Esophagus squamous epithelium (tissue), 5 donors: ENCODE measurements at regions not wholly inside any gene's neighbourhood (a gene's known extent, or its start where the extent isn't known, plus 50 kb on each side); places are given as distances from the start of the nearest gene placed in this dataset.

ENCODE experiments used
- DNase-seq: peaks from one replicate; lab custom pipeline; 2025; lab: John Stamatoyannopoulos, UW
- H3K27ac ChIP-seq, 4 donors: fragments of 200-600 bp; sonication (generic); one replicate each; pipeline ENCODE4 v1.5.1; 2016 to 2019; ENCODE audit warnings: mild to moderate bottlenecking in 1 of 4
- H3K27me3 ChIP-seq, 4 donors: fragments of 200-600 bp; sonication (generic); 1 replicate in 3 of 4; 2 replicates in 1 of 4; pipeline versions ENCODE4 v1.5.1 to v1.6.0; 2017 to 2021; ENCODE audit warnings: antibody characterized with exemption in 1 of 4
- H3K36me3 ChIP-seq, 3 donors: fragments of 200-600 bp; sonication (generic); one replicate each; pipeline ENCODE4 v1.5.1; 2016 to 2019
- H3K4me1 ChIP-seq, 3 donors: fragments of 200-600 bp; sonication (generic); one replicate each; pipeline ENCODE4 v1.5.1; 2017 to 2019
- H3K4me3 ChIP-seq, 4 donors: fragments of 200-600 bp; sonication (generic); 1 replicate in 3 of 4; 2 replicates in 1 of 4; pipeline ENCODE4 v1.5.1; 2016 to 2019; ENCODE audit warnings: mild to moderate bottlenecking in 2 of 4, moderate library complexity in 1 of 4
- H3K9me3 ChIP-seq, 3 donors: fragments of 200-600 bp; sonication (generic); one replicate each; pipeline ENCODE4 v1.5.1; 2016 to 2019
- CTCF ChIP-seq, 6 experiments: fragments of 450-650 bp in 4 of 6; fragments of 200-600 bp in 2 of 6; sonication (generic) in 2 of 6; IDR thresholded peaks; one replicate each; pipeline ENCODE4 v1.5.1; 2016 to 2019; ENCODE audit warnings: antibody characterized with exemption in 6 of 6, mild to moderate bottlenecking in 4 of 6, moderate library complexity in 4 of 6
- POLR2A ChIP-seq, 4 donors: fragments of 450-650 bp; IDR thresholded peaks; one replicate each; pipeline ENCODE4 v1.6.1; 2017; ENCODE audit warnings: antibody characterized with exemption in 4 of 4, mild to moderate bottlenecking in 4 of 4, moderate library complexity in 3 of 4
- WGBS, 2 donors: methylation state at CpG; one replicate each; pipeline ENCODE4 v1.1.5; 2018; 5-methylcytosine and 5-hydroxymethylcytosine counted together
- intact Hi-C: fragments of 100-400 bp; cut with DNase I; formaldehyde crosslinking; loops from one replicate; pipeline ENCODE4 v1.15.0; 2022
- donor health status: DM: yes; HTN: yes; CAD: no.

GRCh38 chr12:114968727-114969126, 284.8 kb upstream of the TBX3 start:
- H3K4me1 ChIP-seq: no peaks in the 10 kb centered on the region
- H3K36me3 ChIP-seq: no peaks in the 10 kb centered on the region
- DNase-seq: no peak
- no peak for TF ChIP-seq POLR2A (IDR thresholded peaks at IDR 0.05)
- WGBS, 2 donors: 65 to 69% methylated on average over 4 of the region's 4 CpGs
- no peaks in the 10 kb centered on the region for H3K9me3 ChIP-seq
- H3K4me3 ChIP-seq: no peak overlapping the region
- intact Hi-C loops: no loop called here
- no peaks in the 10 kb centered on the region for H3K27me3 ChIP-seq
- no peak overlapping the region for H3K27ac ChIP-seq

DNA sequence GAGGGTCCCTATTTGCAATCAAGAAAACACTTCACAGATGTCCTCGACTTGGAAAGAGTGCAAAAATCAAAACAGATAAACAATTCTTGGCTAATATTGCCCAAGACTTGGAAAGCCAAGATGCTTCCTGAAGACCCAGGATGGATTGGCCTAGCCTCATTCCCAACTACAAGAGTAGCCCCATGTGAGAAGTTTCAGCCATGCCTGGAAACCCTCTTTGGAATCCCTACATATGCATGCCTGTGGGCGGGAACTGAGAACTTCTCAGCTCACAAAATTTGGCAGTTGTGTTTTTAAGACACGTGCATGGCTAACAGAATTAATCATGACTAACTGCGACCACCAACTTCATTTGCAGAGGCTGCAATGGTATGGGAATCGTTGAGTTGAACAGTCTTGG, 283.2 kb upstream of the TBX3 start:
- no peak for DNase-seq

DNA sequence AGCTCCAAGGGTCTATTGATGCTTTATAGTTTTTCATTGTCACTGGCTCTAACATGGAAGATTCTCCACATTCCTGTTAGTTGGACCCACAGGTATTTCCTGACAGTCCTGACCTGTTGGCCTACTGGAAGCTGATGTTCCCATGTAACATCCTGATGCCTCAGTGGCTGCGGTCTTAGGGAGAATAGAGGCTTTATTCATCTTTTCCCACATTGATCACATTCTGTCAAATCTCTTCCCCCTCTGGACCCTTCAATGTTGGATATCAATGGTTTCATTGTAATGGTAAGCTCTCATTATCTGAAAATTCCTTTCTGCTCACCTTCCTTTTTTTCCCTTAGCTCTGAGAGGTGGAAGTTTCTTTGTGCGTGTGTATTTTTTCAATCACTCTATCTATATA, 280.9 kb upstream of the TBX3 start:
- 82 to 96% methylated on average over 2 of the region's 2 CpGs for WGBS, 2 donors
- intact Hi-C loops: no loop called here
- no peak overlapping the region for H3K4me3 ChIP-seq
- no peaks in the 10 kb centered on the region for H3K27me3 ChIP-seq
- TF ChIP-seq POLR2A (IDR thresholded peaks at IDR 0.05) (no peak), CTCF (IDR thresholded peaks at IDR 0.05) (no peak)
- no peak overlapping the region for H3K27ac ChIP-seq
- H3K9me3 ChIP-seq: no peaks in the 10 kb centered on the region
- H3K4me1 ChIP-seq: no peaks in the 10 kb centered on the region
- DNase-seq: no peak
- no peaks in the 10 kb centered on the region for H3K36me3 ChIP-seq

More for the DNA sequence above, 283.2 kb upstream of the TBX3 start:
- no peaks in the 10 kb centered on the region for H3K27me3 ChIP-seq
- no peaks in the 10 kb centered on the region for H3K4me1 ChIP-seq
- no peaks in the 10 kb centered on the region for H3K36me3 ChIP-seq
- no peak overlapping the region for H3K27ac ChIP-seq
- TF ChIP-seq POLR2A (IDR thresholded peaks at IDR 0.05) (no peak), CTCF (IDR thresholded peaks at IDR 0.05) (no peak)
- H3K9me3 ChIP-seq: no peaks in the 10 kb centered on the region
- intact Hi-C loops: no loop called here
- WGBS, 2 donors: 70 to 79% methylated on average over 5 of the region's 5 CpGs
- H3K4me3 ChIP-seq: no peak overlapping the region

DNA sequence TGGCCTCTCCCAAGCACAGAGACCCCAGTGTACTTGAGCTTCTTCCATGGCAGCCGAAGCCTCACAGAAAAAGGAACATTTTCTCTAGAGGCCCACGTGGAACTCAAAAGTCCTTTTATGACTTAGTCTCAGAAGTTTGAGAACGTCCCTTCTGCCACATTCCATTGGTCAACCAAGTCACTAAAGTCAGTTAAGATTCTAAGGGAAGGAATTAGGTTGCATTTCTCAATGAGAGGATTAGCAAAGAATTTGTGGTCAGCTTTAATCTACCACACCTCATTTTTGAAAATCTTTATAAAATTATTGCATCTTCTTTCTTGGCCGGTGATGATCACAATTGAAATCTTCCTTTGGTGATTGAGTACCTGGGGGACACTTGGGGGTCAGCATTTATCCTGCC, 279.9 kb upstream of the TBX3 start:
- H3K4me1 ChIP-seq: no peaks in the 10 kb centered on the region
- TF ChIP-seq CTCF (IDR thresholded peaks at IDR 0.05) (no peak), POLR2A (IDR thresholded peaks at IDR 0.05) (no peak)
- DNase-seq: no peak
- no peak overlapping the region for H3K4me3 ChIP-seq
- intact Hi-C loops: no loop called here
- 82 to 86% methylated on average over 4 of the region's 4 CpGs for whole genome bisulfite sequencing, 2 donors
- no peak overlapping the region for H3K27ac ChIP-seq
- no peaks in the 10 kb centered on the region for H3K36me3 ChIP-seq
- H3K27me3 ChIP-seq: no peaks in the 10 kb centered on the region
- no peaks in the 10 kb centered on the region for H3K9me3 ChIP-seq

GRCh38 chr12:114961491-114961890, 277.5 kb upstream of the TBX3 start:
- Histone ChIP-seq H3K9me3 (no peaks in the 10 kb centered on the region), H3K4me1 (no peaks in the 10 kb centered on the region), H3K4me3 (no peak overlapping the region), H3K27me3 (no peaks in the 10 kb centered on the region), H3K36me3 (no peaks in the 10 kb centered on the region), H3K27ac (no peak overlapping the region)
- DNase-seq: no peak
- TF ChIP-seq POLR2A (IDR thresholded peaks at IDR 0.05) (no peak), CTCF (IDR thresholded peaks at IDR 0.05) (no peak)
- intact Hi-C loops: no loop called here
- 51 to 62% methylated on average over 7 of the region's 7 CpGs for WGBS, 2 donors

GRCh38 chr12:114958538-114958937, 274.6 kb upstream of the TBX3 start:
- Histone ChIP-seq H3K36me3 (no peaks in the 10 kb centered on the region), H3K4me1 (no peaks in the 10 kb centered on the region), H3K9me3 (no peaks in the 10 kb centered on the region), H3K27me3 (no peaks in the 10 kb centered on the region), H3K27ac (no peak overlapping the region), H3K4me3 (no peak overlapping the region)
- WGBS, 2 donors: 63 to 88% methylated on average over 4 of the region's 4 CpGs
- no peak for TF ChIP-seq CTCF (IDR thresholded peaks at IDR 0.05)
- no peak for TF ChIP-seq POLR2A (IDR thresholded peaks at IDR 0.05)
- DNase-seq: no peak
- intact Hi-C loops: no loop called here
